Panc1 (cell line): ENCODE measurements at regions not wholly inside any gene's neighbourhood (a gene's known extent, or its start where the extent isn't known, plus 50 kb on each side); places are given as distances from the start of the nearest gene placed in this dataset.
A peak's percentile ranks its signal among the peaks of the same experiment; 100 is the strongest.

Experiments used
- POLR2AphosphoS5 ChIP-seq: IDR thresholded peaks from 2 replicates; pipeline ENCODE4 v1.6.1; 2012; ENCODE audit warnings: mild to moderate bottlenecking, low read depth, low read length, moderate library complexity
- SIN3A ChIP-seq: IDR thresholded peaks from 2 replicates; pipeline ENCODE4 v1.6.1; 2012; ENCODE audit warnings: low read depth, mild to moderate bottlenecking, low read length, moderate library complexity, borderline replicate concordance; ENCODE audit not compliant: insufficient read depth
- TCF7L2 ChIP-seq: IDR thresholded peaks from 2 replicates; pipeline ENCODE4 v1.6.1; 2011; ENCODE audit warnings: mild to moderate bottlenecking, low read depth, low read length, inconsistent platforms
- TF ChIP-seq, protein P1 (sequence below): fragments of 450-650 bp; IDR thresholded peaks from 2 replicates; pipeline ENCODE4 v1.5.1; 2017; ENCODE audit warnings: mild to moderate bottlenecking
- TF ChIP-seq, protein P2 (sequence below), 2 experiments: IDR thresholded peaks; 2 replicates each; pipeline ENCODE4 v1.6.1; 2011 to 2012; ENCODE audit warnings: low read depth in 2 of 2, control low read depth in 1 of 2, low read length in 1 of 2, mild to moderate bottlenecking in 1 of 2, moderate library complexity in 1 of 2; ENCODE audit not compliant: insufficient read depth in 1 of 2

DNA sequence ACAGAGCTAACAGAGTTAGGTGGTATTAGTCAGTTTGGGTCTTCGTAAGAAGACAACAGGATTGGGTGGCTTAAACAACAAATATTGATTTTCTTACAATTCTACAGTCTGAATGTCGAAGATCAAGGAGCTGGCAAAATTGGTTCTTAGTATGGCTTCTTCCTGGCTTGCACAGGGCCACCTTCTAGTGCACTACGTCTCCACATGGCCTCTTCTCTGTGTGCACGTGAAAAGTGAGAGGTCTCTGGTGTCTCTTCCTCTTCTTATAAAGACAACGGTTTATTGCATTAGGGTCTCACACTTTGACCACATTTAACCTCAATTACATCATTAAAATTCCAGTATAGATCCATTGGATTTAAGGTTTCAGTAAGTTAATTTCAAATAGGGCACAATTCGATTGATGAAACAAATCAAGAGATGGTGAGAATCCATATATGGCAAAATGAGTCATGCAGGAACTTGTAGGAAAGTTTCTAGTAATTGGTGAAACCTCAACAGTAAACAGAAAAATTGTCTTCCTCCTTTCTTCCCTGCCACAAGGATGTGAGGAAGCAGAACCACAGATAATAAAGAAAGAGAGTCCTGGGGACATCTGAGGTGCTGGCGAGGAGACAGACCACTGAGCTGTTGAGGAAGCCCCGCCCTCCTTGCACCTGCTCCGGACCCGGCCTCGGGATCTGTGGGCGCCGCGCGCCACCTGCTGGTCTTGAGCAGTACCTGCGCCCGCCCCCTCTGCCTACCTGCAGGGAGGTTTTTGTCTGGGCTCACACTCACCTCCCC, 846.7 kb downstream of the TMEM121 start:
- TF ChIP-seq, protein P1, sequence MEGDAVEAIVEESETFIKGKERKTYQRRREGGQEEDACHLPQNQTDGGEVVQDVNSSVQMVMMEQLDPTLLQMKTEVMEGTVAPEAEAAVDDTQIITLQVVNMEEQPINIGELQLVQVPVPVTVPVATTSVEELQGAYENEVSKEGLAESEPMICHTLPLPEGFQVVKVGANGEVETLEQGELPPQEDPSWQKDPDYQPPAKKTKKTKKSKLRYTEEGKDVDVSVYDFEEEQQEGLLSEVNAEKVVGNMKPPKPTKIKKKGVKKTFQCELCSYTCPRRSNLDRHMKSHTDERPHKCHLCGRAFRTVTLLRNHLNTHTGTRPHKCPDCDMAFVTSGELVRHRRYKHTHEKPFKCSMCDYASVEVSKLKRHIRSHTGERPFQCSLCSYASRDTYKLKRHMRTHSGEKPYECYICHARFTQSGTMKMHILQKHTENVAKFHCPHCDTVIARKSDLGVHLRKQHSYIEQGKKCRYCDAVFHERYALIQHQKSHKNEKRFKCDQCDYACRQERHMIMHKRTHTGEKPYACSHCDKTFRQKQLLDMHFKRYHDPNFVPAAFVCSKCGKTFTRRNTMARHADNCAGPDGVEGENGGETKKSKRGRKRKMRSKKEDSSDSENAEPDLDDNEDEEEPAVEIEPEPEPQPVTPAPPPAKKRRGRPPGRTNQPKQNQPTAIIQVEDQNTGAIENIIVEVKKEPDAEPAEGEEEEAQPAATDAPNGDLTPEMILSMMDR = peak; percentile 86
- TF ChIP-seq, protein P2, sequence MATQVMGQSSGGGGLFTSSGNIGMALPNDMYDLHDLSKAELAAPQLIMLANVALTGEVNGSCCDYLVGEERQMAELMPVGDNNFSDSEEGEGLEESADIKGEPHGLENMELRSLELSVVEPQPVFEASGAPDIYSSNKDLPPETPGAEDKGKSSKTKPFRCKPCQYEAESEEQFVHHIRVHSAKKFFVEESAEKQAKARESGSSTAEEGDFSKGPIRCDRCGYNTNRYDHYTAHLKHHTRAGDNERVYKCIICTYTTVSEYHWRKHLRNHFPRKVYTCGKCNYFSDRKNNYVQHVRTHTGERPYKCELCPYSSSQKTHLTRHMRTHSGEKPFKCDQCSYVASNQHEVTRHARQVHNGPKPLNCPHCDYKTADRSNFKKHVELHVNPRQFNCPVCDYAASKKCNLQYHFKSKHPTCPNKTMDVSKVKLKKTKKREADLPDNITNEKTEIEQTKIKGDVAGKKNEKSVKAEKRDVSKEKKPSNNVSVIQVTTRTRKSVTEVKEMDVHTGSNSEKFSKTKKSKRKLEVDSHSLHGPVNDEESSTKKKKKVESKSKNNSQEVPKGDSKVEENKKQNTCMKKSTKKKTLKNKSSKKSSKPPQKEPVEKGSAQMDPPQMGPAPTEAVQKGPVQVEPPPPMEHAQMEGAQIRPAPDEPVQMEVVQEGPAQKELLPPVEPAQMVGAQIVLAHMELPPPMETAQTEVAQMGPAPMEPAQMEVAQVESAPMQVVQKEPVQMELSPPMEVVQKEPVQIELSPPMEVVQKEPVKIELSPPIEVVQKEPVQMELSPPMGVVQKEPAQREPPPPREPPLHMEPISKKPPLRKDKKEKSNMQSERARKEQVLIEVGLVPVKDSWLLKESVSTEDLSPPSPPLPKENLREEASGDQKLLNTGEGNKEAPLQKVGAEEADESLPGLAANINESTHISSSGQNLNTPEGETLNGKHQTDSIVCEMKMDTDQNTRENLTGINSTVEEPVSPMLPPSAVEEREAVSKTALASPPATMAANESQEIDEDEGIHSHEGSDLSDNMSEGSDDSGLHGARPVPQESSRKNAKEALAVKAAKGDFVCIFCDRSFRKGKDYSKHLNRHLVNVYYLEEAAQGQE (IDR thresholded peaks at IDR 0.05; ENCODE audit: insufficient read depth in 1 of 2, low read depth in 2 of 2, low read length in 1 of 2) = no peak
- TF ChIP-seq POLR2AphosphoS5 (no peak), SIN3A (no peak), TCF7L2 (no peak)
